ENCODE measurements at regions not wholly inside any gene's neighbourhood (a gene's known extent, or its start where the extent isn't known, plus 50 kb on each side); places are given as distances from the start of the nearest gene placed in this dataset.

- Histone ChIP-seq H4K20me1 (ENCODE audit: insufficient read depth) (no peaks in the 10 kb centered on the region), H3K36me3 (ENCODE audit: control insufficient read depth in 1 of 2, insufficient read depth in 2 of 2, low read length in 2 of 2) (no peaks in the 10 kb centered on the region), H3K4me1 (ENCODE audit: control insufficient read depth in 1 of 2, insufficient read depth in 2 of 2, low read length in 2 of 2) (no peaks in the 10 kb centered on the region), H3K9ac (ENCODE audit: low read length) (no peak overlapping the region), H3K9me3 (ENCODE audit: control insufficient read depth in 1 of 2, insufficient read depth in 1 of 2, low read depth in 1 of 2, low read length in 2 of 2) (no peaks in the 10 kb centered on the region; a peak in 1 of 4 replicates), H3K9me2 (ENCODE audit: insufficient read depth) (no peaks in the 10 kb centered on the region), H3K4me2 (ENCODE audit: low read length) (no peak overlapping the region), H3K27ac (ENCODE audit: low read depth, low read length) (no peak overlapping the region), H3K27me3 (ENCODE audit: insufficient read depth, low read length) (no peaks in the 10 kb centered on the region), H2AFZ (ENCODE audit: low read depth, low read length, poor library complexity, severe bottlenecking) (no peak overlapping the region), H3K79me2 (ENCODE audit: insufficient read depth, low read length) (no peaks in the 10 kb centered on the region), H3K4me3 (replicated peaks in 1 of 2; ENCODE audit: low read depth in 1 of 2, low read length in 2 of 2) (no peak overlapping the region)
- ChIA-PET RAD21 (ENCODE audit: low non-redundant PET in 1 of 2, low total read pairs in 2 of 2, uncharacterized antibody in 2 of 2, unreplicated experiment in 2 of 2) (no interaction called here), POLR2A (no interaction called here), CTCF (no interaction called here)
- intact Hi-C loops (cut with micrococcal nuclease): no loop called here
- DNase-seq (ENCODE audit: low read depth, low spot score): no peak
- TF ChIP-seq SRF (IDR thresholded peaks at IDR 0.05; ENCODE audit: low read depth): no peak
- TF ChIP-seq JUND (IDR thresholded peaks at IDR 0.05): no peak
- TF ChIP-seq TCF7L2 (IDR thresholded peaks at IDR 0.05; ENCODE audit: borderline replicate concordance, extremely low read depth, insufficient read depth, insufficient read length): no peak
- no peak for TF ChIP-seq ZBTB33 (IDR thresholded peaks at IDR 0.05; ENCODE audit: extremely low read depth, insufficient replicate concordance, low read length)
- TF ChIP-seq CEBPB (IDR thresholded peaks at IDR 0.05; ENCODE audit: low read depth): no peak
- no peak for TF ChIP-seq ELF1 (IDR thresholded peaks at IDR 0.05; ENCODE audit: borderline replicate concordance, low read depth)
- TF ChIP-seq ATF3 (IDR thresholded peaks at IDR 0.05): no peak
- no peak for TF ChIP-seq EZH2 (IDR thresholded peaks at IDR 0.05)
- TF ChIP-seq ZFX (IDR thresholded peaks at IDR 0.05): no peak
- TF ChIP-seq CBX3 (IDR thresholded peaks at IDR 0.05; ENCODE audit: low read depth): no peak
- TF ChIP-seq EZH2phosphoT487 (IDR thresholded peaks at IDR 0.05; ENCODE audit: borderline replicate concordance): no peak
- no peak for TF ChIP-seq ZNF274 (IDR thresholded peaks at IDR 0.05; ENCODE audit: low read depth, low read length)
- no peak for TF ChIP-seq MAX (IDR thresholded peaks at IDR 0.05)
- no peak for TF ChIP-seq EGR1 (IDR thresholded peaks at IDR 0.05; ENCODE audit: low read depth)
- no TSS peak for BruUV-seq (replicated peaks)
- no peak for ATAC-seq
These were observed 291.2 kb upstream of the DDX18 start for GRCh38 chr2:117523267-117523666.
